Body of pancreas (tissue), 4 donors: ENCODE measurements at regions not wholly inside any gene's neighbourhood (a gene's known extent, or its start where the extent isn't known, plus 50 kb on each side); places are given as distances from the start of the nearest gene placed in this dataset.

Experiments
- CTCF ChIP-seq, 7 experiments: fragments of 450-650 bp in 4 of 7; fragments of 200-600 bp in 3 of 7; sonication (generic) in 3 of 7; IDR thresholded peaks; one replicate each; pipeline ENCODE4 v1.5.1; 2016 to 2019; ENCODE audit warnings: antibody characterized with exemption in 7 of 7
- POLR2A ChIP-seq, 3 donors: fragments of 450-650 bp; IDR thresholded peaks; one replicate each; pipeline ENCODE4 v1.6.1; 2016; ENCODE audit warnings: antibody characterized with exemption in 3 of 3, mild to moderate bottlenecking in 2 of 3

GRCh38 chr1:29777522-29777921 lies 541.2 kb downstream of the PTPRU start:
- TF ChIP-seq CTCF (IDR thresholded peaks at IDR 0.05): no peak
- no peak for TF ChIP-seq POLR2A (IDR thresholded peaks at IDR 0.05)
